Activated CD8-positive, alpha-beta memory T cell treated with anti-CD3 and anti-CD28 coated beads for 1 hour (primary cell): ENCODE measurements at regions not wholly inside any gene's neighbourhood (a gene's known extent, or its start where the extent isn't known, plus 50 kb on each side); places are given as distances from the start of the nearest gene placed in this dataset.

Source experiments
- DNase-seq, 2 donors: peaks; one replicate each; pipeline ENCODE4 v3.0.0-alpha.2; 2020; ENCODE audit warnings: low read depth in 1 of 2; ENCODE audit errors: extremely low read depth in 1 of 2

DNA sequence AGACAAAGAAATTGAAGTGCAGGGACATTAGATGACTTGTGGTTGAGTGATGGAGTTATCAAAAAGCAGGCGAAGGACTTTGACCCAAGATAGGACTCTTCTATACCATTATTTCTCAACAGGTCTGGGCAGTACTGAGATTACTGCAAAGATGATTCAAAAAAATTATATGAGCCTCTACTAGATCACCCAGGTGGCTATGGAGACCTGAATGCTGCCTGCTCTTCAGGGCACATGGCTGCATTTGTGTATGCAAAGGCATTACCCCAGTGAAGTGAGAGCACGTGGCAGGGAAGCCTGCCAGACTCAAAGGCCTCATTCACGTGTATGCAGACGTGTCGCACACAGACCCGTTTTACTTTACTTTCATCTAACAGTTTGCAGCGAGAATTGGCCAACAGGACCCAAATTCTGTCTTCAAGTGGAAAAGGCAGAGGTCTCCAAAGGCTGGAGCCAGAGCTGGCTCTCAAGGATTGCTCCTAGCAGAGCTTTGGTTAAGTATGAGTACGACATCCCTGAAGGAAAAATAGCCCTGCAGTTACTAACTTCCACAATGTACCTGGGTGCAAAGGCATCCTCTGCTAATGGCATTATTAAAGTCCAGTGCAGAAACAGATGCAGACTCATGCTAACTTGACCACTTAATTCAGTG lies 113.8 kb upstream of the ARMC2 start:
- DNase-seq = no peak

GRCh38 chr6:108735310-108736001 lies 112.8 kb upstream of the ARMC2 start:
- no peak for DNase-seq

DNA sequence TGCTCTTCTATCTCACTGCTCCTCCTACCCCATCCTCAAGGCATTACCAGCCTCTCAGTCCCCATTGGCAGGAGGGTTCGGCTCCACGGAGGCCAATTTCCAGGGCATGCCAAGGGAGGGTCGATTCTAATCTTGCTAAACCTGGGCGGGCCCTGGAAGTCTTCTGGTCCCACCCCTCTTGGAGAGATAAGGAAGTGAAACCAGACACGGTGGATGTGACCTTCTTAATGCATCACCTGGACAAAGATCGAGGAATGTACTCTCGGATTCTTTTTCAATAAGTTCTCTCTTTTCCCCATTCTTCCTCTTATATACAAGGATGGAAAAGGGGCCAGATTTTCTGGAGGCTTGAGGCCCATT lies 112.2 kb upstream of the ARMC2 start:
- no peak for DNase-seq

DNA sequence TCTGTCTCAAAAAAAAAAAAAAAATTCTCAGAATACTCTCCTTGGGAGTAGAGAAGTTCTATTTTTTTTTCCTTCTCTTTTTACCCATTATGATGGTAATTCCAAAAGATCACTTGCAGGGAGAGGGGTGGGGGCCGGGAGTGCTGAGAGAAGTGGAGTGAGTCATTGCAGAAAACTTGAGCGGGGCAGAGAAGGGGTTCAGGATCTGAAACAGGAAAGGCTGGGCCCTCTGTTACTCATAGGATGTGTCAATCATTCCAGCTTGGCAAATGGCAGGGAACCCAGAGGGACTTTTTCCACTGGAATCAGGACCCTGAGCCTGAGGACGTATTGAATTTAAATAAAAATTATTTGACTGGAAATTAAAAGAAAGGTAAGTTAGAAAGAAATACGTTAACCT lies 111.4 kb upstream of the ARMC2 start:
- DNase-seq = no peak

DNA sequence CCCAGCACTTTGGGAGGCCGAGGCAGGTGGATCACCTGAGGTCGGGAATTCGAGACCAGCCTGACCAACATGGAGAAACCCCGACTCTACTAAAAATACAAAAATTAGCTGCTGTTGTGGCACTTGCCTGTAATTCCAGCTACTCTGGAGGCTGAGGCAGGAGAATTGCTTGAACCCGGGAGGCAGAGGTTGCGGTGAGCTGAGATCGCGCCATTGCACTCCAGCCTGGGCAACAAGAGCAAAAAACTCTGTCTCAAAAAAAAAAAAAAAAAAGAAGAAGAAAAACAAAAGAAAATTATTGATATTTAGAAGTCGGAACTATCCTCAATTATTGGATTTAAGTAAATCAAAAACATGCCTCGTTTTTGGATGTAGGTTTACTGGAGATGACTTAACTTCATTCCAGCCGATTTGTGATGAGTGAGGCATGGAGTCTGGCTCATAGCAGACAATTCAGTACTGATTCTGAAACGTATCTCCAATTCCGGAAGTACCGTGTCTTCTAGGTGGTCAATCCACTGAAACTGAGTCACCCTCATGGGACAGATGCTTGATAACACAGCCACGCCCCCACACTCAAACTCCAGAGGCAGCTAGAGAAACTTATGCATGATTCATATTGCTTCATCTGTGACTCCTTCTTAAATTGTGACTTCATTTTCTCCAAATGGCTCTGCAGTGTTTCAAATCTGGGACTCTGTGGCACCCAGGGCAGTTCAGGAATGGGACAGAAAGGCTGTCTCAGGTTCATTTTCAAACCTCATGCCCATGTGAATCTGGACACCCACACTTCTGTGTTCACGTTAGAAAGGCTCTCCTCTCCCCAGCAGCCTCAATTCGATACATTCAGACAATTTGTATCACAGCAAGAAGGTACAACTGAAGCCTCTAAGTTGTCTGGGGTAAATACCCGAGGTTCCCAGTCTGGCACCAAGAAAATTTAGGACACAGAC lies 110.4 kb upstream of the ARMC2 start:
- no peak for DNase-seq

- no peak for DNase-seq
Observed at GRCh38 chr6:108738684-108739416, 109.4 kb upstream of the ARMC2 start.

DNA sequence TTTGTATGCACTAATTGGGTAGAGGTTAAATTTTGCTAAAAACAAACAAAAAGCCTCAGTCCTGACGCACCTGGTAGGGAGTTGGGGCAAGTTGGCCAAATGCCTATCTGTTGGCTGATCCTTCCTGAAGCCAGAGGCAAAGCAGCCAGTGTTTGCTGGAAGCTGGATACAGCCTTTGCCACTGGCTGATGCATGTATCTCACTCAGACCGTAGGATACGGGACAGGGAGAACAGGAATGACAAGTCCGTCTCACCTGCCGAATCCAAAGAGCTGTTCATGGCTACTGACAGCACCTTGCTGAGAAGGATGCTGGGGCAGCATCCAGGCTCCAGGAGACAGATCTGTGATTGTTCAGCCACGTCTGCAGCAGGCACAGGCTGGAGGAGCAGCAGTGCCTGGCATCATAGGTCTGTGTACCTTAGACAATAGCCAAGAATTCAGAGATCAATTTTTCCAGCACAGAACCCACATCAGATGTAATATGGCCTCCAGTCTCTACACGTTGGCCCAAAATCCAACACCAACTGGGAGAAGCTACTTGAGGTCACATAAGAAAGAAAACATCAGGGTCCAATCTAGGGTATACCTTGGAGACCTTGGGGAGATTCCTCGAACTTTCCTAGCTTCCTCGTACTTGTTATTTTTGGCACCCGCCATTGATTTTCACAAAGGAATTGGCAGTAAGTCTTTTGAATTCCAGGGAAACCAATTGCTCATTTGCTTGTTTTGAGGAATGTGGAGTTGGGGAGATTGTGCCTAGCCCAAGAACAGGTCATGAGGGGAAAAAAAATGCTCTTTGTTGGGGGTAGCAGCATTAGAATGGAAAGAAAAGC lies 108.5 kb upstream of the ARMC2 start:
- DNase-seq = no peak

GRCh38 chr6:108741331-108741989 lies 106.8 kb upstream of the ARMC2 start:
- DNase-seq = no peak

- DNase-seq = no peak
Observed at GRCh38 chr6:108742041-108742440, 106.2 kb upstream of the ARMC2 start.

DNA sequence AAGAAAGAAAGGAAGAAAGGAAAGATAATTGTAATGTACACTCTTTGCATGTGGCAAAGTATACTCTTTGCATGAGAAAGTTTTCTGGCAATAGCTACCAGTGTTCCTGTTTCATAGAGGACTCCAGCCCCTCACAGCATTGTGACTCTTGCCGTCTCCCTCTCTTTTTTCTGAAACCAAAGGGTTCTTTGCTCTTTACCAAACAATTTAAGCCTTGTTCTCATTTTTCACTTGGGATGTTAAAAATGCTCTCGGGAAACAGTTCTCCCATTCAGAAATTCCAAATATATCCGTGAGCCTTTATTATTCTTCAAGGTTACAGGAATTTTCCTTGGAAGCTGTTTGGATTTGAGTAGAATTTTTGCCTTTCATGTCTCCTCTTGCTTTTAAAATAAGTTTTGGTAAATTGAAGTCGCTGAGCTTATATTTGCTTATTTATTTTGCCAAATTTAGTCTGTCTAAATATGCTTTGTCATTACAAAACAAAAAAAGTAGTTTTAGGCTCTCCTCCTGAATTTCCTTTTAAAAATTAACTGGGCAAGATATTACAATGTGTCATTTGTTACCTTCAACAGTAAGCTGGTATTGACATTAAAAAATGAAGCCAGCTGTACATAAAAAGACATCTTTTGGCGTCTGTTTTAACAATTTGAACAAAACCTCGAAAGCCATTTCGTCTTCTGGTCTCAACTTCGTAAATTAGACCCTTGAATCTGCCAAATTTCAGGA lies 103.8 kb upstream of the ARMC2 start:
- DNase-seq = no peak

- no peak for DNase-seq
Observed at GRCh38 chr6:108744996-108745395, 103.2 kb upstream of the ARMC2 start.

DNA sequence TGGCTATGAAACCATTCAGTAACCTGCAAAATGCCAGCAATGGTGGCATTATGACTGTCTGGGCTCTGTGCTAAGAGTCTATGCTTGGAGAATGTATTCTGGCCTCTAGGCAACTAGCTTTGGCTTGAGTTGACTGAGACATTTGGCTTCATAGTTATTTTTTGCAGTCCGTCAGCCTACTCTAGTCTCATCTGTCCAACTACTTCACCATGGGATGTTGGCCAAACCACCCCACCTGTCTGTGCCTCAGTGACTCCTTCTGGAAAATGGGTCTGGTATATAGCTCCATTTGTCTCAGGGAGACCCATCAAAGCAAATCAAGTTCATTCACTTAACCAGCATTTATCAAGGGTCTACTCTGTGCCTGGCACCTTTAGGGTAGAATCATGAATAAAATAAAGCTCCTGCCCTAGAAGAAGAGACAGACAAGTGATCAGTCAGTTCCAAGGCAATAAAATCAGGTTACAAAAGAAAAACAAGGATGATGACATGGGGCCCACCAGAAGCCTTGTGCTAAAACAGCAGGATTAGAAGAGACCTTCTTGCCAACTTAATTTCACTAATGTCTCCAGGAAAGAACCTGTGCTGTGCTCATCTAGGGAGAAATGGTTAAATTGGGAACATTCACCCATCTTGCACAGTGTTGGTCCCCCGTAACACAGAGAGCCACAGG lies 102.4 kb upstream of the ARMC2 start:
- DNase-seq = no peak

- no peak for DNase-seq
Observed at GRCh38 chr6:108746366-108746765, 101.9 kb upstream of the ARMC2 start.

DNA sequence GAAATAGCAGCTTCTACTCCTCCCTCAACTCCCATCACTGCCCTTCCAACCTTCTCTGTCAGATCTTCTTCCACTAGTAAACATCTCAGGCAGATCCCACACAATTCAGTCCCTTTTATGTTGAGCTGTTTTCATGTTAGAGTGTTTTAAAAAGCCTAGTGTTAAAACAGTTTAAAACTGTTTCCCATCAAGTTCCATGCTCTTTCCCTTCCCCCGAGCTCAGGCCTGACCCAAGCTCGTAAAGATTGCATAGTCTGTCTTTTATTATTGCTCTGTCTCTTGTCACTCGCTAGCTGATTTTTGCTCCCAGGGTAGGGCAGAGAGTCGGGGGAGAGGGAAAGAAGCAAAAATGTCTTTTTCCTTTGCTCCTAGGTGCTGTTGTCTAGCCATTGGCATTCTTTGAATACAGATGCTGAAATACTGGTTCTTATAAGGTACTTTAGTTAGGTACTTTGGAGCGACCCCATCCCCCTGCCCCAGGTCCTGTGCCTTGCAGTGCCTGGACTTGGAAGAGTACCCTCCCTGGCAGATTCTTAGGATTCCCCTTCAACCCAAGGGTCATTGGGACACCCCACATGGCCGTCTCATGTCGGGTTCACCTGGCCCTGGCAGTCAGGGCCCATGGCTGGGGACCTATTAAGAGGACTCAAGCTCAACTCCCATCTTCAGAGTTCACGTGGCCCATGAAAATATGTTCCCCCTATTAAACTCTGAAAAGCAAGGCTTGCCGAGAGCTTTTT lies 101.2 kb upstream of the ARMC2 start:
- no peak for DNase-seq

DNA sequence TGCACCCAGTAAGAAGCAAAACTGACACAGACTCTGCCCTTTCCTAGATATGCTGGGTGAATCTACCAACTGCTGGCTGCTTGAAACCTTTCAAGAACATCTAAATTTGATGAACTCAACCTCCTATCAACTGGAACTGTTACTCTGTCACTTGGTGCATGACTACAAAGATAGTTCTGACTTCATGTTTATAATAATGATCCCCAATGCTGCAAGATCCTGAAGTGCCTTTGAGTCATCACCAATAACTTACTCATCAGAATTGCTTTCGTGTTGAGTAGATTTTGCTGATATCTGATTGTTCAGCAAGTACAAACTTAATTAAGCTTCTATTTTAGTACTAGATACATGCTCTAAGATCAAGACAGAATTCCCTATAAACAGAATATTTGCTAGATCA lies 100.2 kb upstream of the ARMC2 start:
- no peak for DNase-seq

DNA sequence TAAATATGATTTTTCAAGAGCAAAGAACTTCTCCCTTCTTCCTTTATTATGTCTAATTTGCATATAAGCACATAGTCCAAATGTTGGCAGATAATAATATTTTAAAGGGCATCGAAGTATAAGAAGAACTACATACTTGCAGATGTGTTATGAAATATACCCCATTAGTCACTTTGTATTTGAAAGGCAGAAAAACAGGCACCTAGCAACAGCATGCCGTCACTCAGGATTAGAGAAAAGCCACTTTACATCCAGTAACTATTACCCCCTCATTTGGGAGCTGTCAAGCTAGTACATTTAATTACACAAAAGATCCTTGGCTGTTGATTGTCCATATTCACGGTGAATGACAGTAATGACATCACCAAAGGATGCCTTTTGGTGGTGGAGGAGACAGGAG lies 99.3 kb upstream of the ARMC2 start:
- DNase-seq = no peak

GRCh38 chr6:108750801-108751200 lies 97.4 kb upstream of the ARMC2 start:
- DNase-seq = no peak

- DNase-seq = no peak
Observed at GRCh38 chr6:108751282-108751681, 96.9 kb upstream of the ARMC2 start.
